WI38 (cell line): ENCODE measurements at regions not wholly inside any gene's neighbourhood (a gene's known extent, or its start where the extent isn't known, plus 50 kb on each side); places are given as distances from the start of the nearest gene placed in this dataset.

Source experiments
- H3K4me3 ChIP-seq: 2 replicates; pipeline ENCODE4 v1.5.1; 2011; ENCODE audit warnings: low read depth, mild to moderate bottlenecking, control low read depth, low read length
- TF ChIP-seq, protein P1 (sequence below): IDR thresholded peaks from 2 replicates; pipeline ENCODE4 v1.5.1; 2012; ENCODE audit warnings: low read depth, mild to moderate bottlenecking, control low read depth, low read length

- H3K4me3 ChIP-seq, result no peak overlapping the region
- TF ChIP-seq, protein P1, sequence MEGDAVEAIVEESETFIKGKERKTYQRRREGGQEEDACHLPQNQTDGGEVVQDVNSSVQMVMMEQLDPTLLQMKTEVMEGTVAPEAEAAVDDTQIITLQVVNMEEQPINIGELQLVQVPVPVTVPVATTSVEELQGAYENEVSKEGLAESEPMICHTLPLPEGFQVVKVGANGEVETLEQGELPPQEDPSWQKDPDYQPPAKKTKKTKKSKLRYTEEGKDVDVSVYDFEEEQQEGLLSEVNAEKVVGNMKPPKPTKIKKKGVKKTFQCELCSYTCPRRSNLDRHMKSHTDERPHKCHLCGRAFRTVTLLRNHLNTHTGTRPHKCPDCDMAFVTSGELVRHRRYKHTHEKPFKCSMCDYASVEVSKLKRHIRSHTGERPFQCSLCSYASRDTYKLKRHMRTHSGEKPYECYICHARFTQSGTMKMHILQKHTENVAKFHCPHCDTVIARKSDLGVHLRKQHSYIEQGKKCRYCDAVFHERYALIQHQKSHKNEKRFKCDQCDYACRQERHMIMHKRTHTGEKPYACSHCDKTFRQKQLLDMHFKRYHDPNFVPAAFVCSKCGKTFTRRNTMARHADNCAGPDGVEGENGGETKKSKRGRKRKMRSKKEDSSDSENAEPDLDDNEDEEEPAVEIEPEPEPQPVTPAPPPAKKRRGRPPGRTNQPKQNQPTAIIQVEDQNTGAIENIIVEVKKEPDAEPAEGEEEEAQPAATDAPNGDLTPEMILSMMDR, result no peak
Observed at GRCh38 chr12:30200864-30201263, 417.1 kb upstream of the TMTC1 start.

- no peak overlapping the region for H3K4me3 ChIP-seq
- TF ChIP-seq, protein P1, result no peak
Observed at GRCh38 chr12:30197392-30198057, 413.8 kb upstream of the TMTC1 start.

DNA sequence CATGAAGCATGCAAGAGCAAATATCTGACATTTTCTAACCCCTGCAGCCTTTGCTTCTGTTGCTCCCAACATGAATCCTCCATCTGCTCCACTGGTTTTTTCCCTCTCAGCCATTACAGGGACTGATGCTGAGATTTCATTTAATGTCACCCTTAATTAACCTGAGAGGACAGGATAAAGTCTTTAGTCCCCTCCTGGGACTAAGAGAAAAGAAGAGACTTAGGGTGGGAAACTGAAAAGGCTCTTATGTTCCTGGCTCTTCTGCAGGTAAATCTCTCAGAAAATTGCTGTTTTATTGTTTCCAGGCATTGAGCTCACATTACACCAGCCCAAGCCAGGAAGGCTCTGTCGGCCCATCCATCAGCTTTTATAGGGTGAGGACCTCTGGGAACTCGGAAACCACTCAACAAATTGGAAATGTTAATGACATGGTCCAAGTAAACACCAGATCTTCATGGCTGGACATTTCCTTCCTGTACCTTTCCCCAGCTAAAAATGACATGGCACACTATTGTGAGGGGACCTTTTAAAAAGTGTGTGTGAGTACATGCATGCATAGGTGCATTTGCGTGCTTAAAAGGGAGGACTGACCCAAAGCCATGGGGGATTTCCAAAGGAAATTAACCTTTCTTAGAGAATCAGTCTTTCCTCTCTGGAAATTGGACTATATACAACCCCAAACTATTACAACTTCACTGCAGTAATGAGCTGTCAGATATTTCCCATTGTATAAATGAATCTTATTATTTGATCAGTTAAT is 408.1 kb upstream of the TMTC1 start:
- no peak overlapping the region for H3K4me3 ChIP-seq
- TF ChIP-seq, protein P1, result no peak

- H3K4me3 ChIP-seq, result no peak overlapping the region
- TF ChIP-seq, protein P1, result no peak
Observed at GRCh38 chr12:30188602-30189326, 405.0 kb upstream of the TMTC1 start.

- TF ChIP-seq, protein P1, result no peak
- H3K4me3 ChIP-seq, result no peak overlapping the region
Observed at GRCh38 chr12:30187426-30187825, 403.7 kb upstream of the TMTC1 start.

DNA sequence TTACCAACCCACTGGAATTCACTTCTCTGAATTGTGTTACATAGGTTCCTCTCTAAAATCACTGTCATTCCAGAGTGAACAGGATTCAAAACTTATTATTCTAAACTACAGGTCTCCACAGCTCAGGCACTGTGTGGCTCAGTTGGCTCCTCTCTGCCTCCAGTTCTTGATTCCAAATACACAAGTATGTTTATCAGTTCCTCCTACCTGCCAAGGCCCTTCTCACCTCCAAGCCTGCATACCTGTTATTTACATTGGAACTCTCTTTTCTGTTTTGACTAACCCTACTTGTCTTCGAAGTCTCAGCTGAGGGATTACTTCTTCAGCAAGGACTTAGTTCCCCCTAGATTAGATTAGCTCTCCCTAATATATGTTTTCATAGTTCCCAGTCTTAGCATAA is 397.6 kb upstream of the TMTC1 start:
- no peak overlapping the region for H3K4me3 ChIP-seq
- TF ChIP-seq, protein P1, result no peak

- no peak overlapping the region for H3K4me3 ChIP-seq
- TF ChIP-seq, protein P1, result no peak
Observed at GRCh38 chr12:30180602-30181001, 396.9 kb upstream of the TMTC1 start.
